ENCODE measurements at regions not wholly inside any gene's neighbourhood (a gene's known extent, or its start where the extent isn't known, plus 50 kb on each side); places are given as distances from the start of the nearest gene placed in this dataset.

DNA sequence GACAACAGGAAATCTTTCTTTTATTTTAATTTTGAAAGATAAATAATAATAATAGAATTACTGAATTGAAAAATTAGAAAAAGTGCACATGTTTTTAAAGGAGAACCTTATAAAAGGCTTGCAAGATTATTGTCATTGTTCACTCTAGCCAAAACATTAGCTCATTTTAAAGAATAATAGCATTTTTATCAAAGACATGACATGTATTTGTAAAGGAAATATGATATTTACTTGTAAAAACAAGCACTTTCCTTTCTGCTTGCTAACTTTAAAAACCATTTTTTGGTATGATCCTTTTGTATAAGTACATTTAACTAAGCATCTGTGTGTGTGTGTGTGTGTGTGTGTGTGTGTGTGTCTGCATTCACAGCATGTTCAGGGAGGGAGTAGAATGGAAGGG lies 156.3 kb upstream of the C1orf87 start:
- no peak for DNase-seq

- DNase-seq, result no peak
Observed at GRCh38 chr1:60228041-60228491, 154.5 kb upstream of the C1orf87 start.

DNA sequence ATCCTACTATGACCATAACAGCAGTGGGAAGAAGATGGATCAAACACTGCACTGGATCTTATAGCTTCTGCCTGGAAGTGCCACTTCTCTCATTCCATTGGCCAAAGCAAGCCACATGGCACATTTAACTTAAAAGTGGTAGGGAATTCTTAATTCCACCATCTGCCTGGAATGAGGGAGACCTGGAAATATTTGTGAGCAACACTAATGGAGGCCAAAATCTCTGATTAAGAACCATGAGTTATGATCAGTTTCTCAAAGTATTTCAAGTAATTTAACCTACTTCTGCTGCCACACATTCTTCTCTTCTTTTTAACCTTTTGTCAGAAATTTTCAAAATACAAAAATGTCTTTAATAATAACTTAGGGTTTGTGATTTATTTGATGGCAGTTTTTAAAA lies 154.0 kb upstream of the C1orf87 start:
- DNase-seq, result no peak

DNA sequence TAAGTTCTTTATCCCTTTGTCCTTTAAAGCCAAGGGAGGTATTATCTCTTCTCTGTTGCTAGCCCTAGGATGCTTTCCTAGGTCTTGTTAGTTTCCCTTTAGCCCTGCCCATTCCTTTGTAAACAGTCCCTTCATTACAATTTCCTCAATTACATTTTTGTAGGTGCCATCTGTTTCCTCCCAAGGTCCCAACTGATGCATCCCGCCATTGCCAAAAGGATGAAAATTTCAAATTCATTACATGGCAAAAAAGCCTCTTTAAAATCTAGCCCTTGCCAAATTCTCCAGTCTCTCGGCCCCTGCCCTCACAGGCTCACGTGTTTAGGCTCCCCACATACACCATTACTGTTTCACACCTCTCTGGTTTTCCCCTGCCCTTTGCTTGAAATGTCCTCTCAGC lies 151.9 kb upstream of the C1orf87 start:
- DNase-seq, result no peak

GRCh38 chr1:60224523-60224922 lies 151.0 kb upstream of the C1orf87 start:
- DNase-seq, result no peak

GRCh38 chr1:60223158-60223557 lies 149.6 kb upstream of the C1orf87 start:
- no peak for DNase-seq

- no peak for DNase-seq
Observed at GRCh38 chr1:60222360-60223115, 149.0 kb upstream of the C1orf87 start.

DNA sequence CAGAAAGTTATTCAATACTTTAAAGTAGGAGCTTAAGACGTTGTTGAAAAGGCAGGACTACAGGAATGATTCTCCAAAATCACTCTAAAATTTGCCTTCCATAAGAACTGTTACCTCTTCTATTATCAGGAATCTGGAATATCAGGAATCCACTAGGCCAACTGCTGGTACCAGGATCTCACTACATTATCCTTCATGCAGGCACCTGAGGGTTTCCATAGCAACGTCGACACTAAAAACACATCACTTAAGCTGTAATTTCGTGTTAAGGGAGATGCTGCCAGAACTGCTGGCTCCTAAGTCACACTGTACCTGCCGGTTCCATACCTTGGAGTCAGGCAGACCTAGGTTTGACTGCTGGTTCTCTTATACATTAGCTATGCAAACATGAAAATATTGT lies 139.7 kb upstream of the C1orf87 start:
- no peak for DNase-seq

DNA sequence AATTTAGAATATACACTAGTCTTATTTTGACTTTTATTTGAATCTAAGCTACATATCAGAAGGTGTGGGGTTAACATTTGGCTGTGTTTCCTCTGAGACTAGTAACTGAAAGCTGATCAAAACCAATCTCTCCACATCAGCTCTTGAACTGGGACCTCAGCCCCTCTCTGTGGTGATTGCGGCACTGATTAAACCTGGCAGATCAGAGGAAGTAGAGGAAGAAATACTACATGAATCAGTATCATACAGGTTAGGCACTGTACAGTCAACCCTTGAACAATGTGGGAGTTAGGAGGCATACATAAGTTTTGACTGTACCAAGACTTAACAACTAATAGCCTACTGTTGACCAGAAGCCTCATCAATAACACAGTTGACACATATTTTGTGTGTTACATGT lies 122.5 kb upstream of the C1orf87 start:
- DNase-seq, result no peak

- DNase-seq, result no peak
Observed at GRCh38 chr1:60185684-60186083, 112.1 kb upstream of the C1orf87 start.

DNA sequence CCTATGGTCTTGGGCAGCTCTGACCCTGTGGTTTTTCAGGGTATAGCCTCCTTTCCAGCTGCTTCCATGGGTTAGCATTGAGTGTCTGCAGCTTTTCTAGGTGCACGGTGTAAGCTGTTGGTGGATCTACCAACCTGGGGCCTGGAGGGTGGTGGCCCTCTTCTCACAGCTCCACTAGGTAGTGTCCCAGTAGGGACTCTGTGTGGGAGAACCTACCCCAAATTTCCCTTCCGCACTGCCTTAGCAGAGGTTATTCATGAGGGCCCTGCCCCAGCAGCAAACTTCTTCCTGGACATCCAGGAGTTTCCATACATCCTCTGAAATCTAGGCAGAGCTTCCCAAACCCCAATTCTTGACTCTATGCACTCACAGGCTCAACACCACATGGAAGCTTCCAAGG lies 111.0 kb upstream of the C1orf87 start:
- DNase-seq, result no peak

- no peak for DNase-seq
Observed at GRCh38 chr1:60173729-60174505, 100.3 kb upstream of the C1orf87 start.

- DNase-seq, result no peak
Observed at GRCh38 chr1:60173006-60173405, 99.4 kb upstream of the C1orf87 start.

- no peak for DNase-seq
Observed at GRCh38 chr1:60171801-60172200, 98.2 kb upstream of the C1orf87 start.

GRCh38 chr1:60170709-60171108 lies 97.1 kb upstream of the C1orf87 start:
- DNase-seq, result no peak

DNA sequence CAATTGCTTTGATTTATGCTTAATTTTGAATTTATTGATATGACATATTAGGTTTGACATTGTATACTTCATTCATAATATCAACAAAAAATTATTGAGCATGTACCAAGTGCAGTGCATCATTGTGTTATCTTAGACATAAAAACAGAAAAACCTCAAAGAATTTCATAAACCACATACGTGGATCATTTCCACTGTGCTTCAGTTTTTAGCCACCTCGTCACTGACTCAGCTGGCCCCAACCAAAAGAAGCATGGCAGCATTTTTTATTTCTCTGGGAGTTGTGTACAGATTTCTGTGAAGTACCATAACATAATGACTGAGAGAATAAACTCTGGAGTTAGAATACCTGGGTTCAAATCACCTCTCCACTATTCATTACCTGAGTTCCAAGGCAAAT lies 95.6 kb upstream of the C1orf87 start:
- no peak for DNase-seq

DNA sequence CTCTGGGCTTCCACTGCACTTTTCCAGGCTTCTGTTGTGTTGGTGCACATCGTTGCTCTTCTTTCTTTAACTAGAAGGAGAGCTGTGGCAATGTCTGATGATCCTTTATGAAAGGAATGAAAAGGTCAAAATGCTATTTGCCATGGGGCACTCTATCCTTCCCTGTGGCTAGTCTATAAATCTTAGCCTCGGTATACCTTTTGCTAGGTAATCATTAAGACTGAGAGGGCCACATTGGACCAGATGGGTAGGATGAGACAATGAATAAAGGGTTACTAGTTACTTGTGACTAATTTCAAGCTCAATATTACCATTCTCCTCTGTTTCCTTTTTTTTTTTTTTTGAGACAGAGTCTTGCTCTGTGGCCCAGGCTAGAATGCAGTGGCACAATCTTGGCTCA lies 89.4 kb upstream of the C1orf87 start:
- no peak for DNase-seq

DNA sequence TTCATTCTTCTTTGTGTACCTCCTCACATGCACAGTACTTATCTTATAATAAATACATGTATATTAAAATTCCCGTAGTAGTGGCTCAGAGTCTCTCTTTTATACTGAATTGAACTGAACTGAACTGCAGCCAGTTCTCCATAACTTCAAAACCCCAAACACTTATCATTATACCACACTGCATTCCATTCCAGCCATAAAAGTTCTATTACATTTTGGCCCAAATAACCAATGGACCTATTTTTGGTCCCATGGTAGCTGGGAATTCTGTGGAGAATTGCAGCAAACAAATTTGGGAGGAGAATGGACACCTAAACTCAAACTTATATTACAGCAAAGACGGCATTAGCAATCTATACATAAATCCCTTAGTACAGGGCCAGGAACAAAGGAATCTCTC lies 86.6 kb upstream of the C1orf87 start:
- DNase-seq, result no peak

DNA sequence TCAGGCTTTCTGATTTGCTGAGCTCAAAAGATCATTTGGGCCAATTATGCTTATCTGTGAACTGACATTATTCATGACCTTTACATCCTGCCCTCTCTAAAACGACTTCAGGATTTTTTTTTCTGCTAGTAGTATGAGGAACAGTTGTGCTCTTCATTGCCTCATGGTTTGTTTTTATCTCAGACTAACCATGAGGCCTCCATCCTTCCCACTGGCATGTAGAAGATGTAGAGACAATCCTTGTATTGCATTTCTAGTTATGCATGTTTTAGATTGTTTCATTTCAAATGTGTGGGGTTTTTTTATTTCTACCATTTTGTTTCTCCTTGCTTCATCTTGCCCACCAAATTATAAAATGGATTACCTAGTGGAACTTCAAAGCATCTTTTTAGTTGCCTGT lies 82.8 kb upstream of the C1orf87 start:
- no peak for DNase-seq

DNA sequence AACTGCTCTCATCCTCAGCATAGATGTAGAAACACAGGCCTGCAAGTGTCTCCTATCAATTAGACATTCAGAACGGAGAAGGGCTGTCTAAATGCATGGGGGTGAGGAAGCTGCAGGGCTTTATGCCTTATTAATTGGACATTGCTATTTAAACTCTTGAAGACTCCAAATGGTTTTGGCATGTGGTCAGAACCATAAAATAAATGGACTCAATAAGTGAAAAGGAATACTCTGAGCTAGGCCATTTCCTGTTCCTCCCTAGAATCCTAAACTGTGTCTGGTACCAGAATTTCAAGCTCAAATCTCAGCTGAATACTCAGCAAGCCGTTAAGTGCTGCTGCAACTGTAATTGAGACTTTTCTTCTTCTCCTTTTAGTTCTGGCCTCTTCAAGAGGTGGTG lies 80.4 kb upstream of the C1orf87 start:
- DNase-seq, result no peak

DNA sequence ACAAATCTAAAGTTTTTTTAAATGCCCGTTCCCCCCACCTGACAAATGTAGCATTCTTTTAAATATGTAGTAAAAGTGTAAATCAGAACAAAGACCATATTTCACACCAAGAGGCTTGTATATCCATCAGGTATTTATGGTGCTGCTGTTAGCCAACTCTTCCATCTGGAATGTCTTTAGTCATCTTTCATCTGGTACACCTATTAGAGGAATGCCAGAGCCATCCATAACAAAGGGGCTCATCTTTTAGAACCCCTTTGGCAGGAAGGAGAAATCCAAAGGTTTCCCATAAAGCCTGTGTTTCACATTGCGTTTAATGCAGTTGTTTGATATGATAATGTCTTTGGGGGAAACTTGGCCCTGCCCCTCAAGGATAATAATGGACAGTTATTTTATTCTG lies 79.3 kb upstream of the C1orf87 start:
- no peak for DNase-seq

DNA sequence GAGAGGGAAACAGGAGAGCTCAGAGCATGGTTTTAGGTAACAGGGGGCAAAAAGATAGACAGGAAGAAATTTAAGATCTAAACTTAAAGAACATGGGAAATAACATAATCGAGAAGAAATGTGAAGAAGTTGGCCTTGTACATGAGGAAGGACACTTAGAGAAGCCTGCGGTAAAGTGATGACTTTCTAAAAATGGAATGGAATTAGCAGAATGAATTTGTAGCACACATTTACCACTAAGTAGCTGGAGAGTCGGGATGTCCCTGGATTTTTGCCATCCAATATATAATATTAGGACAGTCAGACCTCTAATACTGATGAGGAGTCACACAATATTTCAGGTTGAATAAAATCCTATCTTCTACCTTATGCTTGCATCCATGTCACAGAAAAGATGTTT lies 77.7 kb upstream of the C1orf87 start:
- DNase-seq, result no peak

- DNase-seq, result no peak
Observed at GRCh38 chr1:60149251-60149650, 75.7 kb upstream of the C1orf87 start.

- DNase-seq, result no peak
Observed at GRCh38 chr1:60146884-60147283, 73.3 kb upstream of the C1orf87 start.

DNA sequence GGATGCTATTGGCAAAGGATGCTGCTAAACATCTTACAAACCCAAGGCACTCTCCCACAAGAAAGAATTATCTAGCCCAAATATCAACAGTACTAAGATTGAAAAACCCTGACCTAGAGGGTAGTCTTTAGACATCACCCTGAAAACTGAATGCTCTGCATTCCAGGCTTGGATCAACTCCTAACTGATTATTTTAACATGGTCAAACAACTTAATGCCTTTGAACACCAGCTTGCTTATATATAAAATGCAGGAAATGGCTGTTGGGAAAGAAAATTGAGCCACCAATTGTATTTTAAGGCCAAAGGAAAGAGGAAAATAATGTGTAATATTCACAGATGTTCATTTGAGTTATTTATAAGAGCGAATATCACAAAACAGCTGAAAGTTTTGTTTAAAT lies 72.2 kb upstream of the C1orf87 start:
- no peak for DNase-seq
